Uterus (tissue), 3 donors: ENCODE measurements at regions not wholly inside any gene's neighbourhood (a gene's known extent, or its start where the extent isn't known, plus 50 kb on each side); places are given as distances from the start of the nearest gene placed in this dataset.

Experiments
- DNase-seq, 2 donors: peaks; one replicate each; pipeline ENCODE4 v3.0.0-alpha.2; 2019 to 2020
- H3K27ac ChIP-seq, 2 donors: fragments of 200-600 bp; sonication (generic); 1 replicate in 1 of 2; 2 replicates in 1 of 2; pipeline ENCODE4 v1.5.1; 2016 to 2018
- H3K27me3 ChIP-seq, 2 donors: fragments of 200-600 bp; sonication (generic); one replicate each; pipeline ENCODE4 v1.5.1; 2018 to 2019; ENCODE audit warnings: control low read depth in 1 of 2
- H3K36me3 ChIP-seq, 2 donors: fragments of 200-600 bp; sonication (generic); one replicate each; pipeline ENCODE4 v1.5.1; 2019; ENCODE audit warnings: control low read depth in 1 of 2
- H3K4me1 ChIP-seq, 2 donors: fragments of 200-600 bp; sonication (generic); one replicate each; pipeline ENCODE4 v1.5.1; 2018 to 2019; ENCODE audit warnings: control low read depth in 1 of 2
- H3K4me3 ChIP-seq, 2 donors: fragments of 200-600 bp; sonication (generic); 1 replicate in 1 of 2; 2 replicates in 1 of 2; pipeline ENCODE4 v1.5.1; 2018 to 2019; ENCODE audit warnings: mild to moderate bottlenecking in 1 of 2
- H3K9me3 ChIP-seq, 2 donors: fragments of 200-600 bp; sonication (generic); one replicate each; pipeline ENCODE4 v1.5.1; 2019; ENCODE audit warnings: control low read depth in 1 of 2
- CTCF ChIP-seq, 4 experiments: fragments of 200-600 bp in 2 of 4; fragments of 450-650 bp in 2 of 4; sonication (generic) in 2 of 4; IDR thresholded peaks; one replicate each; pipeline ENCODE4 v1.5.1; 2016 to 2019; ENCODE audit warnings: antibody characterized with exemption in 4 of 4, mild to moderate bottlenecking in 2 of 4, moderate library complexity in 1 of 4
- POLR2A ChIP-seq, 2 donors: fragments of 450-650 bp; IDR thresholded peaks; one replicate each; pipeline ENCODE4 v1.6.1; 2016; ENCODE audit warnings: antibody characterized with exemption in 2 of 2, mild to moderate bottlenecking in 1 of 2, moderate library complexity in 1 of 2
- intact Hi-C: fragments of 100-400 bp; cut with DNase I; formaldehyde crosslinking; loops from one replicate; pipeline ENCODE4 v1.15.1; 2023; ENCODE audit warnings: low total_unique reads
- donor health status: DM: yes; HTN: yes; CAD: no.

DNA sequence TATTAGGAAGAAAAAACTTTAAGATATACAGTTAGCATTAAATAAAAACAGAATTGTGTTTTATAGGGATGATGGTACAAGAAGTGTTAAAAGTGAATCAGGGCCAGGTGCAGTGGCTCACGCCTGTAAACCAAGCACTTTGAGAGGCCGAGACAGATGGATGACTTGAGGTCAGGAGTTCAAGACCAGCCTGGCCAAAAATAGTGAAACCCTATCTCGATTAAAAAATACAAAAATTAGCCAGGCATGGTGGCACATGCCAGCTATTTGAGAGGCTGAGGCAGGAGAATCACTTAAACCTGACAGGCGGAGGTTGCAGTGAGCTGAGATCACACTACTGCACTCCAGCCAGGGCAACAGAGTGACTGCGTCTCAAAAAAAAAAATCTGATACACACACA is 282.9 kb upstream of the ATP10B start:
- Histone ChIP-seq H3K36me3 (no peaks in the 10 kb centered on the region), H3K27ac (no peak overlapping the region), H3K4me3 (no peak overlapping the region), H3K9me3 (no peaks in the 10 kb centered on the region), H3K27me3 (no peaks in the 10 kb centered on the region), H3K4me1 (no peaks in the 10 kb centered on the region)
- no peak for DNase-seq
- TF ChIP-seq CTCF (IDR thresholded peaks at IDR 0.05) (no peak), POLR2A (IDR thresholded peaks at IDR 0.05) (no peak)
- intact Hi-C loops = no loop called here

DNA sequence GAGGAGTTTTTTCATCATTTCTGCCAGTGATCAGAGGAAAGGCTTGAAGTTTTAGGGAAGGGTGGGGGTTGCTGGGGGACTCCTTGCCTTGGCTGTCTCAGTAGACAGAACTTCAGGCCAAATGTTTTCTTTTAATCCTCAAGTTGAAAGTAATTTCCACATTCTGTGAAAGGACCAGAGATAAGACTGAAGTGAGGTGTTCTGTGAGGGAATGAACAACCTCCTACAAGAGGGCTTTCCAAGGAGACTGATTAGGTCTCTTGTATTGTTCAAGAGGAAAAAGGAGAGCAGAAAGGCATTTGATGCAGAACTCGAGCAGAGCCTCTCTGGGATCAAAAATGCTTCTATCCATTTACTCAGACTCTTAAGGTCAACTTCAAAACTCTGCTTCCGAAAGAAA is 282.1 kb upstream of the ATP10B start:
- Histone ChIP-seq H3K27me3 (no peaks in the 10 kb centered on the region), H3K9me3 (no peaks in the 10 kb centered on the region), H3K27ac (no peak overlapping the region), H3K36me3 (no peaks in the 10 kb centered on the region), H3K4me1 (no peaks in the 10 kb centered on the region), H3K4me3 (no peak overlapping the region)
- no peak for TF ChIP-seq CTCF (IDR thresholded peaks at IDR 0.05)
- DNase-seq = no peak
- intact Hi-C loops = no loop called here

GRCh38 chr5:161115941-161116340 is 263.9 kb upstream of the ATP10B start:
- Histone ChIP-seq H3K27me3 (no peaks in the 10 kb centered on the region), H3K4me3 (no peak overlapping the region), H3K4me1 (no peaks in the 10 kb centered on the region), H3K36me3 (no peaks in the 10 kb centered on the region), H3K9me3 (no peaks in the 10 kb centered on the region), H3K27ac (no peak overlapping the region)
- no peak for TF ChIP-seq CTCF (IDR thresholded peaks at IDR 0.05)
- no peak for TF ChIP-seq POLR2A (IDR thresholded peaks at IDR 0.05)
- intact Hi-C loops = no loop called here
- DNase-seq = no peak

GRCh38 chr5:161112371-161112770 is 260.4 kb upstream of the ATP10B start:
- intact Hi-C loops = no loop called here
- TF ChIP-seq POLR2A (IDR thresholded peaks at IDR 0.05) = no peak
- TF ChIP-seq CTCF (IDR thresholded peaks at IDR 0.05) = no peak
- Histone ChIP-seq H3K4me3 (no peak overlapping the region), H3K9me3 (no peaks in the 10 kb centered on the region), H3K27me3 (no peaks in the 10 kb centered on the region), H3K27ac (no peak overlapping the region), H3K4me1 (no peaks in the 10 kb centered on the region), H3K36me3 (no peaks in the 10 kb centered on the region)
- DNase-seq = no peak

GRCh38 chr5:161105525-161105924 is 253.5 kb upstream of the ATP10B start:
- intact Hi-C loops = no loop called here
- Histone ChIP-seq H3K9me3 (no peaks in the 10 kb centered on the region), H3K27ac (no peak overlapping the region), H3K36me3 (no peaks in the 10 kb centered on the region), H3K4me3 (no peak overlapping the region), H3K27me3 (no peaks in the 10 kb centered on the region), H3K4me1 (no peaks in the 10 kb centered on the region)
- TF ChIP-seq POLR2A (IDR thresholded peaks at IDR 0.05) = no peak
- no peak for TF ChIP-seq CTCF (IDR thresholded peaks at IDR 0.05)
- no peak for DNase-seq
